Adrenal gland (tissue), 5 donors: ENCODE measurements at regions not wholly inside any gene's neighbourhood (a gene's known extent, or its start where the extent isn't known, plus 50 kb on each side); places are given as distances from the start of the nearest gene placed in this dataset.
"Not testable (repeated sequence)": the region's sequence is repeated elsewhere in the genome, so short reads cannot be mapped to it uniquely, and the experiment has no call there.

Experiments
- POLR2A ChIP-seq, 2 donors: fragments of 450-650 bp; IDR thresholded peaks; one replicate each; pipeline ENCODE4 v1.6.1; 2017; ENCODE audit warnings: antibody characterized with exemption in 2 of 2, mild to moderate bottlenecking in 2 of 2, moderate library complexity in 1 of 2
- TF ChIP-seq, protein P1 (sequence below), 6 experiments: fragments of 450-650 bp in 4 of 6; fragments of 200-600 bp in 2 of 6; sonication (generic) in 1 of 6; IDR thresholded peaks; 1 replicate in 5 of 6; 2 replicates in 1 of 6; pipeline versions ENCODE4 v1.5.1 to v1.8.0; 2016 to 2021; ENCODE audit warnings: antibody characterized with exemption in 6 of 6, mild to moderate bottlenecking in 2 of 6, moderate library complexity in 1 of 6
- donor health status: DM: no; HTN: no; CAD: no.

DNA sequence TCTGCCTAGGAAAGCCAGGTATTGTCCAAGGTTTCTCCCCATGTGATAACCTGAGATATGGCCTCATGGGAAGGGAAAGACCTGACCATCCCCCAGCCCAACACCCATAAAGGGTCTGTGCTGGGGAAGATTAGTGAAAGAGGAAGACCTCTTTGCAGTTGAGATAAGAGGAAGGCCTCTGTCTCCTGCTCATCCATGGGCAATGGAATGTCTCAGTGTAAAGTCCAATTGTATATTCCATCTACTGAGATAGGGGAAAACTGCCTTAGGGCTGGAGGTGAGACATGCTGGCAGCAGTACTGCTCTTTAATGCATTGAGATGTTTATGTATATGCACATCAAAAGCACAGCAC, 99.0 kb downstream of the ZNF737 start:
- TF ChIP-seq, protein P1, sequence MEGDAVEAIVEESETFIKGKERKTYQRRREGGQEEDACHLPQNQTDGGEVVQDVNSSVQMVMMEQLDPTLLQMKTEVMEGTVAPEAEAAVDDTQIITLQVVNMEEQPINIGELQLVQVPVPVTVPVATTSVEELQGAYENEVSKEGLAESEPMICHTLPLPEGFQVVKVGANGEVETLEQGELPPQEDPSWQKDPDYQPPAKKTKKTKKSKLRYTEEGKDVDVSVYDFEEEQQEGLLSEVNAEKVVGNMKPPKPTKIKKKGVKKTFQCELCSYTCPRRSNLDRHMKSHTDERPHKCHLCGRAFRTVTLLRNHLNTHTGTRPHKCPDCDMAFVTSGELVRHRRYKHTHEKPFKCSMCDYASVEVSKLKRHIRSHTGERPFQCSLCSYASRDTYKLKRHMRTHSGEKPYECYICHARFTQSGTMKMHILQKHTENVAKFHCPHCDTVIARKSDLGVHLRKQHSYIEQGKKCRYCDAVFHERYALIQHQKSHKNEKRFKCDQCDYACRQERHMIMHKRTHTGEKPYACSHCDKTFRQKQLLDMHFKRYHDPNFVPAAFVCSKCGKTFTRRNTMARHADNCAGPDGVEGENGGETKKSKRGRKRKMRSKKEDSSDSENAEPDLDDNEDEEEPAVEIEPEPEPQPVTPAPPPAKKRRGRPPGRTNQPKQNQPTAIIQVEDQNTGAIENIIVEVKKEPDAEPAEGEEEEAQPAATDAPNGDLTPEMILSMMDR (IDR thresholded peaks at IDR 0.05) = not testable (repeated sequence)
- TF ChIP-seq POLR2A (IDR thresholded peaks at IDR 0.05) = not testable (repeated sequence)
